ENCODE measurements at regions not wholly inside any gene's neighbourhood (a gene's known extent, or its start where the extent isn't known, plus 50 kb on each side); places are given as distances from the start of the nearest gene placed in this dataset.

- Histone ChIP-seq H3K27me3 (ENCODE audit: insufficient read depth, low read length, poor library complexity) (no peaks in the 10 kb centered on the region), H3K9ac (ENCODE audit: low read depth, low read length) (no peak overlapping the region), H3K4me1 (ENCODE audit: insufficient read depth, low read length) (no peaks in the 10 kb centered on the region), H3K36me3 (ENCODE audit: insufficient read depth, low read length) (no peaks in the 10 kb centered on the region), H3K27ac (ENCODE audit: low read length) (no peak overlapping the region), H3K4me2 (ENCODE audit: insufficient read depth, low read length) (no peak overlapping the region), H4K20me1 (ENCODE audit: insufficient read depth, low read length) (no peaks in the 10 kb centered on the region), H3K4me3 (ENCODE audit: low read depth in 1 of 2, low read length in 2 of 2) (no peak overlapping the region), H2AFZ (ENCODE audit: low read depth, low read length) (no peak overlapping the region), H3K79me2 (ENCODE audit: insufficient read depth, low read length) (no peaks in the 10 kb centered on the region), H3K9me3 (ENCODE audit: insufficient read depth, low read length, severe bottlenecking) (peaks cover 20% of the 10 kb centered on the region)
- DNase-seq = no peak
- ATAC-seq (ENCODE audit: insufficient read depth, low read depth) = no peak
- TF ChIP-seq EZH2 (IDR thresholded peaks at IDR 0.05; ENCODE audit: borderline replicate concordance, low read depth, low read length, severe bottlenecking) (no peak), CTCF (IDR thresholded peaks at IDR 0.05; ENCODE audit: borderline replicate concordance, extremely low read depth, low read length, poor library complexity, severe bottlenecking) (no peak)
Measured at GRCh38 chr5:159385536-159385935, 55.2 kb upstream of the IL12B start.

GRCh38 chr5:159386028-159386711 lies 55.9 kb upstream of the IL12B start:
- H3K4me2 ChIP-seq (ENCODE audit: insufficient read depth, low read length) = no peak overlapping the region
- H3K9me3 ChIP-seq (ENCODE audit: insufficient read depth, low read length, severe bottlenecking) = peaks cover 20% of the 10 kb centered on the region
- H3K27ac ChIP-seq (ENCODE audit: low read length) = no peak overlapping the region
- ATAC-seq (ENCODE audit: insufficient read depth, low read depth) (no peak; the same call in 2 of the 3 replicates), DNase-seq (no peak)
- H3K36me3 ChIP-seq (ENCODE audit: insufficient read depth, low read length) = no peaks in the 10 kb centered on the region
- no peaks in the 10 kb centered on the region for H4K20me1 ChIP-seq (ENCODE audit: insufficient read depth, low read length)
- H3K27me3 ChIP-seq (ENCODE audit: insufficient read depth, low read length, poor library complexity) = no peaks in the 10 kb centered on the region
- no peak overlapping the region for H3K9ac ChIP-seq (ENCODE audit: low read depth, low read length)
- no peak overlapping the region for H2AFZ ChIP-seq (ENCODE audit: low read depth, low read length)
- no peak overlapping the region for H3K4me3 ChIP-seq (ENCODE audit: low read depth in 1 of 2, low read length in 2 of 2)
- H3K79me2 ChIP-seq (ENCODE audit: insufficient read depth, low read length) = no peaks in the 10 kb centered on the region
- H3K4me1 ChIP-seq (ENCODE audit: insufficient read depth, low read length) = no peaks in the 10 kb centered on the region
- no peak for TF ChIP-seq CTCF (IDR thresholded peaks at IDR 0.05; ENCODE audit: borderline replicate concordance, extremely low read depth, low read length, poor library complexity, severe bottlenecking)
- TF ChIP-seq EZH2 (IDR thresholded peaks at IDR 0.05; ENCODE audit: borderline replicate concordance, low read depth, low read length, severe bottlenecking) = no peak

GRCh38 chr5:159392871-159393270 lies 62.6 kb upstream of the IL12B start:
- Histone ChIP-seq H3K9me3 (ENCODE audit: insufficient read depth, low read length, severe bottlenecking) (no peaks in the 10 kb centered on the region), H4K20me1 (ENCODE audit: insufficient read depth, low read length) (no peaks in the 10 kb centered on the region), H3K36me3 (ENCODE audit: insufficient read depth, low read length) (no peaks in the 10 kb centered on the region), H3K79me2 (ENCODE audit: insufficient read depth, low read length) (no peaks in the 10 kb centered on the region), H3K4me2 (ENCODE audit: insufficient read depth, low read length) (no peak overlapping the region), H2AFZ (ENCODE audit: low read depth, low read length) (no peak overlapping the region), H3K9ac (ENCODE audit: low read depth, low read length) (no peak overlapping the region), H3K27me3 (ENCODE audit: insufficient read depth, low read length, poor library complexity) (no peaks in the 10 kb centered on the region), H3K4me3 (ENCODE audit: low read depth in 1 of 2, low read length in 2 of 2) (no peak overlapping the region), H3K27ac (ENCODE audit: low read length) (no peak overlapping the region), H3K4me1 (ENCODE audit: insufficient read depth, low read length) (no peaks in the 10 kb centered on the region)
- ATAC-seq (ENCODE audit: insufficient read depth, low read depth) = no peak
- no peak for DNase-seq
- TF ChIP-seq EZH2 (IDR thresholded peaks at IDR 0.05; ENCODE audit: borderline replicate concordance, low read depth, low read length, severe bottlenecking) = no peak
- TF ChIP-seq CTCF (IDR thresholded peaks at IDR 0.05; ENCODE audit: borderline replicate concordance, extremely low read depth, low read length, poor library complexity, severe bottlenecking) = no peak
